ENCODE measurements at regions not wholly inside any gene's neighbourhood (a gene's known extent, or its start where the extent isn't known, plus 50 kb on each side); places are given as distances from the start of the nearest gene placed in this dataset.
"Not testable (repeated sequence)": the region's sequence is repeated elsewhere in the genome, so short reads cannot be mapped to it uniquely, and the experiment has no call there.

GRCh38 chr4:75255261-75255660 is 258.9 kb downstream of the RCHY1 start:
- Histone ChIP-seq H3K4me3 (ENCODE audit: low read length) (no peak overlapping the region), H3K27me3 (ENCODE audit: low read depth, low read length) (peaks cover 4% of the 10 kb centered on the region; the same call in 1 of the 2 replicates), H3K79me2 (ENCODE audit: low read length) (no peaks in the 10 kb centered on the region), H3K4me1 (ENCODE audit: low read length) (peaks cover 11% of the 10 kb centered on the region), H3K9me3 (ENCODE audit: insufficient read depth, low read length) (no peaks in the 10 kb centered on the region), H4K20me1 (ENCODE audit: insufficient read depth, low read length) (no peaks in the 10 kb centered on the region), H2AFZ (ENCODE audit: low read depth, low read length) (no peak overlapping the region), H3K4me2 (ENCODE audit: low read length) (no peak overlapping the region), H3K9ac (ENCODE audit: low read length) (no peak overlapping the region), H3K27ac (ENCODE audit: low read length) (no peak overlapping the region), H3K36me3 (replicated peaks; ENCODE audit: low read depth, low read length) (no peaks in the 10 kb centered on the region)
- TF ChIP-seq CTCF (IDR thresholded peaks at IDR 0.05; ENCODE audit: low read depth, low read length): no peak
- TF ChIP-seq EZH2phosphoT487 (IDR thresholded peaks at IDR 0.05; ENCODE audit: low read depth): no peak

GRCh38 chr4:75254745-75255144 is 259.5 kb downstream of the RCHY1 start:
- Histone ChIP-seq H2AFZ (ENCODE audit: low read depth, low read length) (no peak overlapping the region), H3K9me3 (ENCODE audit: insufficient read depth, low read length) (no peaks in the 10 kb centered on the region), H3K36me3 (replicated peaks; ENCODE audit: low read depth, low read length) (no peaks in the 10 kb centered on the region), H3K27me3 (ENCODE audit: low read depth, low read length) (peaks cover 5% of the 10 kb centered on the region; the same call in 1 of the 2 replicates), H3K4me2 (ENCODE audit: low read length) (no peak overlapping the region), H3K27ac (ENCODE audit: low read length) (no peak overlapping the region), H3K4me1 (ENCODE audit: low read length) (peaks cover 11% of the 10 kb centered on the region), H3K9ac (ENCODE audit: low read length) (no peak overlapping the region), H3K79me2 (ENCODE audit: low read length) (no peaks in the 10 kb centered on the region), H3K4me3 (ENCODE audit: low read length) (no peak overlapping the region), H4K20me1 (ENCODE audit: insufficient read depth, low read length) (no peaks in the 10 kb centered on the region)
- TF ChIP-seq CTCF (IDR thresholded peaks at IDR 0.05; ENCODE audit: low read depth, low read length) (no peak), EZH2phosphoT487 (IDR thresholded peaks at IDR 0.05; ENCODE audit: low read depth) (no peak)

GRCh38 chr4:75253094-75253493 is 261.1 kb downstream of the RCHY1 start:
- H4K20me1 ChIP-seq (ENCODE audit: insufficient read depth, low read length); H3K36me3 ChIP-seq (replicated peaks; ENCODE audit: low read depth, low read length); H2AFZ ChIP-seq (ENCODE audit: low read depth, low read length); H3K79me2 ChIP-seq (ENCODE audit: low read length); H3K9ac ChIP-seq (ENCODE audit: low read length); H3K27ac ChIP-seq (ENCODE audit: low read length); H3K4me2 ChIP-seq (ENCODE audit: low read length); H3K9me3 ChIP-seq (ENCODE audit: insufficient read depth, low read length); H3K27me3 ChIP-seq (ENCODE audit: low read depth, low read length); H3K4me3 ChIP-seq (ENCODE audit: low read length): not testable (repeated sequence)
- H3K4me1 ChIP-seq (ENCODE audit: low read length): peaks cover 11% of the 10 kb centered on the region

- Histone ChIP-seq H3K4me1 (ENCODE audit: low read length) (peaks cover 11% of the 10 kb centered on the region), H3K27me3 (ENCODE audit: low read depth, low read length) (peaks cover 8% of the 10 kb centered on the region; the same call in 1 of the 2 replicates), H4K20me1 (ENCODE audit: insufficient read depth, low read length) (no peaks in the 10 kb centered on the region), H3K79me2 (ENCODE audit: low read length) (no peaks in the 10 kb centered on the region), H3K27ac (ENCODE audit: low read length) (no peak overlapping the region), H3K36me3 (replicated peaks; ENCODE audit: low read depth, low read length) (no peaks in the 10 kb centered on the region), H3K4me3 (ENCODE audit: low read length) (no peak overlapping the region), H3K9ac (ENCODE audit: low read length) (no peak overlapping the region), H3K4me2 (ENCODE audit: low read length) (peak overlapping the region; percentile 22), H2AFZ (ENCODE audit: low read depth, low read length) (no peak overlapping the region), H3K9me3 (ENCODE audit: insufficient read depth, low read length) (no peaks in the 10 kb centered on the region)
- TF ChIP-seq EZH2phosphoT487 (IDR thresholded peaks at IDR 0.05; ENCODE audit: low read depth) (no peak), CTCF (IDR thresholded peaks at IDR 0.05; ENCODE audit: low read depth, low read length) (no peak)
These were observed 262.7 kb downstream of the RCHY1 start for GRCh38 chr4:75251547-75251946.

- H3K4me3 ChIP-seq (ENCODE audit: low read length): no peak overlapping the region
These were observed 264.5 kb downstream of the RCHY1 start for GRCh38 chr4:75249739-75250138.

More at GRCh38 chr4:75249739-75250138, 264.5 kb downstream of the RCHY1 start:
- Histone ChIP-seq H4K20me1 (ENCODE audit: insufficient read depth, low read length) (no peaks in the 10 kb centered on the region), H3K27me3 (ENCODE audit: low read depth, low read length) (peaks cover 8% of the 10 kb centered on the region; the same call in 1 of the 2 replicates), H3K4me1 (ENCODE audit: low read length) (peaks cover 11% of the 10 kb centered on the region), H2AFZ (ENCODE audit: low read depth, low read length) (no peak overlapping the region), H3K36me3 (replicated peaks; ENCODE audit: low read depth, low read length) (no peaks in the 10 kb centered on the region), H3K9ac (ENCODE audit: low read length) (no peak overlapping the region), H3K4me2 (ENCODE audit: low read length) (no peak overlapping the region), H3K27ac (ENCODE audit: low read length) (no peak overlapping the region), H3K9me3 (ENCODE audit: insufficient read depth, low read length) (no peaks in the 10 kb centered on the region), H3K79me2 (ENCODE audit: low read length) (no peaks in the 10 kb centered on the region)
- TF ChIP-seq EZH2phosphoT487 (IDR thresholded peaks at IDR 0.05; ENCODE audit: low read depth) (no peak), CTCF (IDR thresholded peaks at IDR 0.05; ENCODE audit: low read depth, low read length) (no peak)
